HG03196 (cell line): ENCODE measurements at regions not wholly inside any gene's neighbourhood (a gene's known extent, or its start where the extent isn't known, plus 50 kb on each side); places are given as distances from the start of the nearest gene placed in this dataset.

Experiments used
- ATAC-seq: cut with Tn5 transposase; IDR thresholded peaks from one replicate; pipeline ENCODE4 v1.9.1; 2021; ENCODE audit not compliant: unreplicated experiment

- no peak for ATAC-seq
Observed at GRCh38 chr6:104226790-104227446, 632.8 kb downstream of the HACE1 start.

- ATAC-seq, result no peak
Observed at GRCh38 chr6:104218116-104218515, 641.6 kb downstream of the HACE1 start.

- no peak for ATAC-seq
Observed at GRCh38 chr6:104214901-104215300, 644.8 kb downstream of the HACE1 start.

GRCh38 chr6:104212977-104213668, 646.6 kb downstream of the HACE1 start:
- ATAC-seq, result no peak

DNA sequence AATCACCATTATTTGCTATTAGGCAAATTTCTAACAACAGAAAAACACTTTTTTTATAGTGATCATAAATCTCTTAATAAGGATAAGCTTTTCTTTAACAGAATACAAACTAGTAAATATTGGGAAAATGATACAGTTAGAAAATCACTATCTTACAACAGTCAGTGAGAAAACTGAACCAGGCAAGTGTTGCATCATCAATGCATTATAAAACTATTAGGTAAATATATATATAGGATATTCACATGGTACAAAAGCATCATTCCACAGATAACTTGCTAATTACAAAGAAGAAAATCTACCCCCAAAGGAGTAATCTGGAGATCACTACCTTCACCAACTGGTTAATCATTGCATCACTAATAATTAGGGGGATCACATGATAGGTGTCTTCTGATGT, 652.1 kb downstream of the HACE1 start:
- ATAC-seq, result no peak

DNA sequence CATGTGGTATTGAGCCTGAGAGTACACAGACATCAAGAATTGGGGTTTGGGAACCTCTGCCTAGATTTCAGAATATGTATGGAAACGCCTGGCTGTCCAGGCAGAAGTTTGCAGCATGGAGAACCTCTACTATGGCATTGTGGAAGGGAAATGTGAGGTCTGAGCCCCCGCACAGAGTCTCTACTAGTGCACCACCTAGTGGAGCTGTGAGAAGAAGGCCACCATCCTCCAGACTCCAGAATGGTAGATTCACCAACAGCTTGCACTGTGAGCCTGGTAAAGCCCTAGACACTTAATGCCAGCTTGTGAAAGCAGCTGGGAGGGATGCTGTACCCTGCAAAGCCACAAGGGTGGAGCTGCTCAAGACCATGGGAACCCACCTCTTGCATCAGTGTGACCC, 658.2 kb downstream of the HACE1 start:
- no peak for ATAC-seq

DNA sequence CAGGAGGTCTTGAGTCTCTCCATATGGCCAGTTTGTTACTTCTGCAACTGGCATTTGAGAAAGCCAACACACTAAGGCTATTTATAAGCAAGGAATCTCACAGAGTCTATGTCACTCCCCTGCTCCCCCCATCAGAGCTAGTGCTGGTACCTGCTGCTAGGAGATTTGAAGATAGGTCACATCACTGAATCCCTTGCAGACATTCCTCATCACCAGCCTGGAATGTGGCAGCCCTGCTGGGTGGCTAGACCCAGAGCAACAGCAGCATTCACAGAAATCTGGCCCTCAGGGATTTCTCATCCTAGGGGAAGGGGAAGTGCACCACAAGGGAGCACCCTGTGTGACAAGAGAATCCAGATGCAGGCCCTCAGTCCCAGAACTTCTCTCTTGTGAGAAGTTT, 672.1 kb downstream of the HACE1 start:
- ATAC-seq, result no peak

DNA sequence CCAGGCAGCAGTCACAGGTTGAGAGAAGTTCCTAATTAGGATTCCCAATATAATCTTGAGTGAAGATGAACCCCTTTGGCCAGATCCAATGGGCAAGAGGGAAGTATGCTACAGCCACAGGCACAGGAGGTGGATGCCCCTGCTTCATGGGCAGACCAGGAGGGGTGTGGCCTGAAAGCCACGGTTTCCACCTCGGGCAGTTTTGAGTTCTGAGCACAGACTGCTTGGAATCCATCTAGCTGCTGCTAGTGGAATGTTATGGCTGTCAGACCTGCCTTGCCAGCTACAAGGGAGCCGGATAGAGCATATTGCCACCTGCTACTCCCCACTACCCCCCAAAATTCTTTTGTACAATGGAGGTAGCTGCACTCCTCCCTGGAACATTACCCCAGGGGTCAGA, 672.9 kb downstream of the HACE1 start:
- ATAC-seq, result no peak

- no peak for ATAC-seq
Observed at GRCh38 chr6:104183816-104184435, 675.8 kb downstream of the HACE1 start.

- no peak for ATAC-seq
Observed at GRCh38 chr6:104182811-104183210, 676.9 kb downstream of the HACE1 start.

- ATAC-seq, result no peak
Observed at GRCh38 chr6:104173668-104174067, 686.1 kb downstream of the HACE1 start.

GRCh38 chr6:104170401-104170800, 689.3 kb downstream of the HACE1 start:
- no peak for ATAC-seq

- ATAC-seq, result no peak
Observed at GRCh38 chr6:104166055-104166668, 693.6 kb downstream of the HACE1 start.

- ATAC-seq, result no peak
Observed at GRCh38 chr6:104162036-104162669, 697.6 kb downstream of the HACE1 start.

DNA sequence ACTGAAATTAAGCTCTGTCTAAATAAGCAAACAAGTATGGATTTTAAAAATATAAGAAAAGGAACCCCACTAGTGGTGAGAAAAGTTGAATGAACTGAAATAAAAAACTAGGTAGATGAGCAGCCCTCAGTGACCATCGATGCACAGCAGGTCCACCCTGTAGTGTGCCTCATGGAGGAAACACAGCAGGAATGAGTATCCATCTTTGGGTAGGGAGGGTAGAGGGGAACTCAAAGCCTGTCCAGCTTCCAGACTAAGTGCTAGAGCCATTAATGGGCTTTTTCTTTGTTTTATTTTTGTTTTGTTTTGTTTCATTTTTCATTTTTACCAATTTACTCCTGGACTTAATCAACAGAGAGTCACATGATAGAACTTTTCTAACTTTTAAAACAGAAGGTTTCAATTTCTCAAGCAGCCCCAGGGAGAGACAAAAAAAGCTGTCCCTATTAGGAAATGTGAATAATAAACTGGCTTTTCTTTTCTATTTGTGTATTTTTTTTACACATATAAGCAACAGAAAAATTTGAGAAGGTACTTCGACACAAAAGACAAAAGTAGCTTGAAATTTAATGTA, 700.6 kb downstream of the HACE1 start:
- ATAC-seq, result no peak

- ATAC-seq, result no peak
Observed at GRCh38 chr6:104143757-104144156, 716.0 kb downstream of the HACE1 start.

DNA sequence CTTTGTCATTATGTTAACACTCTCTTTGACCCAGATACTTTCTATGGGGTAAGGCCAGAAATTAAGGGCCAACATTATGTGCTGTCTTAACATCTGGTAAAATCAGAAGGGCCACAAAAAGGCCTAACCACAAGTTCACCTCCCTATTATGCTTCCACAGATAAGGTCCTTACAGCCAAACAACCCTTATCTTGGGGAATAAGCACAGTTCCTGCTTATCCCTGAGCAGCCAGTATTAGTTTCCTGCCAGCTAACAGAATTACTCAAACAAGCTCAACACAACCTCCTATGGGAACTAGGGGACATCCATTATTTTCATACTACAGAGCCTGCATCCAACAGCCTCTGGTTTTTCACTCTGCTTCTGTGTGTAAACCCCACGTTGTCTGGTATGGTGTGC, 724.8 kb downstream of the HACE1 start:
- no peak for ATAC-seq

DNA sequence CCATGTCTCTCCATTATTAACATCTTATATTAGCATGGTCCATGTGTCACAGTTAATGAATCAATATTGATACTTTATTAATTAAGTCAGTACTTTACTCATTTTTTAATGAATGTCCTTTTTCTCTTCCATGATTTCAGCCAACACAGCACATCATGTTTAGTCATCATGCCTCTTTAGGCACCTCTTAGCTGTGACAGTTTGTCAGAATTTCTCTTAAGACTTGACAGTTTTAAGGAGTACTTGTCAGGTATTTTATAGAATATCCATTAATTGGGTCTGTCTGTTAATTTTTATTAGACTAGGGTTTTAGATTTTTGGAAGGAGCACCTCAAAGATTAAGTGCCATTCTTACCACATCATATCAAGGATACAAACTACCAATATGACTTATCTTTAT, 729.4 kb downstream of the HACE1 start:
- ATAC-seq, result no peak

DNA sequence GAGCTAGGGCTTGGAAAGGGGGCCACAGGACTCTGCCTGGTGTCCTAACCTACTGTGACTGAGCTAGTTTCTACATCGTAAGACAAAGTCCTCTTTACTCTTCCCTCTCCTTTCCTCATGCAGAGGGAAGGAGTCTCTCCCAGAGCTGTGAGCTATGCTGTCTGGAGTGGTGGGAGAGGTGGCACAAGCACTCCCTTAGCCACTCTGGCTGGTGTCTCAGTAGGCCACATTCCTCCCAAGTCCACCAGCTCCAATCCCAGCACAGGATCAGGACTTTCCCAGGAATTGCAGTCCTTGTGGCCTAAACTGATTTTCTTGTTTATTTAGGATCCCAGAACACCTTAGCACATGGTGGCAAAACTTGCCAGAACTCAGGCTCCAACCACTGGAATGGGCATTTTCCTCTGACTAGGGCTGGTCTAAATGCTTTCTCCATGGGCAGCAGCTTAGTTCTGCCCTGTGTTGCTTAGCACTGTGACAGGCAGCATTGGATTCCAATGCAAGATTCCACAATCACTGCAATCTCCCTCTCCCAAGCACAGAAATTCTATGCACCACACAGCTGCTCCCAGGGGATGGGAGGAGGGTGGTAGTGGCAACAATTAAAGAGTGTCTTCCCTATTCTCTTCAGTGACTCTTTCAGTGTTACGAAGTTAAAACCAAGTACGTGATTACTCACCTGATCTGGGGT, 733.3 kb downstream of the HACE1 start:
- no peak for ATAC-seq

DNA sequence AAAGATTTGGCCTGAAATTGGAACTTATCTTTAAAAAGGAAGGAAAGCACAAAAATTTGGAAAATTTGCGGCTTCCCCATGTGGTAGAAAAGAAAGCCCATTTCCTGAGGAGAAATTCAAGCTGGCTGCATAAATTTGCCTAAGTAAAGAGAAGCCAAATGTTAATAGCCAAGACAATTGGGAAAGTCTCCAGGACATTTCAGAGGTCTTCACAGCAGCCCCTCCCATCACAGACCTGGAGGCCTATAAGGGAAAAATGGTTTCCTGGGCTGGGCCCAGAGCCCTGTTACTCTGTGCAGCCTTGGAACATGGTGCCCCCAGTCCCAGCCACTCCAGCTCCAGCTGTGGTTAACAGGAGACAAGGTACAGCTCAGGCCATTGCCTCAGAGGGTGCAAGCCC, 736.5 kb downstream of the HACE1 start:
- no peak for ATAC-seq

DNA sequence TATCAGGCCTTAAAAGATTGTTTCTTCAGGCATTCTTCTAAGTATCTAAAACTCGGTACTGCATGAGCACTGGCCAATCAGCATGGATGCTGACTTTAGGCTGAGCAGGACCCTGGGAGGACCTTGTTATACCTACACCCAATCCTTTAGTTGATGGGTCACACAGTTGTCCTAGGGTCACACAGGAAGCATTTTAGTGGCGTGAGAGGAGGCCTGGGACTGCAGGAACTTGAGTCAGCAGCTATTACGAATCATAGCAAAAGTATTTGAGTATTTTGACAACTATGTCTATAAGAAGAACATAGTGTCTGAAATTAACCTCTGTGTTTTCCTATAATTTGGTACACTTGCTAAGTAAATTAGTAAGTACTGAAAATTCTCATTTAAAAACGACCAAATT, 741.4 kb downstream of the HACE1 start:
- no peak for ATAC-seq
